Stimulated activated CD8-positive, alpha-beta memory T cell treated with anti-CD3 and anti-CD28 coated beads, Interleukin-4, amount 100 ng/mL, for 48 hours (primary cell): ENCODE measurements at regions not wholly inside any gene's neighbourhood (a gene's known extent, or its start where the extent isn't known, plus 50 kb on each side); places are given as distances from the start of the nearest gene placed in this dataset.
"Not testable (repeated sequence)": the region's sequence is repeated elsewhere in the genome, so short reads cannot be mapped to it uniquely, and the experiment has no call there.

ENCODE experiments used
- DNase-seq: peaks from one replicate; pipeline ENCODE4 v3.0.0-alpha.2; 2020

DNA sequence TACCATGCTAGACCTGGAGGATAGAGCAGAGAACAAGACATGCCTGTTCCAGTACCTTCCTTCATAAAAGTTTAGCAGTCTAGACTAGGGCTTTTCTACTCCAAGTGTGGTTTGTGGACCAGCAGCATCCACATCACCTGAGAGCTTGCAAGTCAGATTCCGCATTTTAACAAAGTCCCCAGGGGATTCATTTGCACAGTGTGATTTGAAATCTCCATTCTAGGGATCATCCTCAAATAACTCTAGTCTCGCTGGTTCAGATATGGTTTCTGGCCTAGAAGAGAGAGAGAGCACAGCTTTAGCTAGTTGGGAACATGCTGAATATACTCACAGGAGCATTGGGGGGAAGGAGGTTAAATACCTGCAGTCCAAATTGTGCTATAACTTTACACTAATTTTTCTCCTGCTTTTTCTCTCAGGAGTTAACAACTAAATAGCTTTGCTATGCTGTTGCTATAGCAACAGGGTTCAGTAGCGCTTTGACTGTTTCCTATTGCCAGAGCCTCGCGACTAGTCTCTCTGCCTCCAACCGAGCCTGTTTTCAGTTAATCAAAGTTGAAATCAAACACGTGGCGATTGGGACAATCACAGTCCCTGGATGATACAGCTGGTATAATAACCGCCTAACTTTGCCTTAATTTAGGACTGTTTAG, 64.0 kb upstream of the RASGRF1 start:
- no peak for DNase-seq

DNA sequence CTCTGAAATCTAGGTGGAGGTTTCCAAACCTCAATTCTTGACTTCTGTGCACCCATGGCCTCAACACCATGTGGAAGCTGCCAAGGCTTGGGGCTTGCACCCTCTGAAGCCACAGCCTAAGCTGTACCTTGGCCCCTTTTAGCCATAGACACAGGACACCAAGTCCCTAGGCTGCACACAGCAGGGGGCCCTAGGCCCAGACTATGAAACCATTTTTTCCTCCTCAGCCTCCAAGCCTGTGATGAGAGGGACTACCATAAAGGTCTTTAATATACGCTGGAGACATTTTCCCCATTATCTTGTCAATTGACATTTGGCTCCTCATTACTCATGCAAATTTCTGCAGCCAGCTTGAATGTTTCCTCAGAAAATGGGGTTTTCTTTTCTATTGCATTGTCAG, 53.7 kb upstream of the RASGRF1 start:
- not testable (repeated sequence) for DNase-seq

DNA sequence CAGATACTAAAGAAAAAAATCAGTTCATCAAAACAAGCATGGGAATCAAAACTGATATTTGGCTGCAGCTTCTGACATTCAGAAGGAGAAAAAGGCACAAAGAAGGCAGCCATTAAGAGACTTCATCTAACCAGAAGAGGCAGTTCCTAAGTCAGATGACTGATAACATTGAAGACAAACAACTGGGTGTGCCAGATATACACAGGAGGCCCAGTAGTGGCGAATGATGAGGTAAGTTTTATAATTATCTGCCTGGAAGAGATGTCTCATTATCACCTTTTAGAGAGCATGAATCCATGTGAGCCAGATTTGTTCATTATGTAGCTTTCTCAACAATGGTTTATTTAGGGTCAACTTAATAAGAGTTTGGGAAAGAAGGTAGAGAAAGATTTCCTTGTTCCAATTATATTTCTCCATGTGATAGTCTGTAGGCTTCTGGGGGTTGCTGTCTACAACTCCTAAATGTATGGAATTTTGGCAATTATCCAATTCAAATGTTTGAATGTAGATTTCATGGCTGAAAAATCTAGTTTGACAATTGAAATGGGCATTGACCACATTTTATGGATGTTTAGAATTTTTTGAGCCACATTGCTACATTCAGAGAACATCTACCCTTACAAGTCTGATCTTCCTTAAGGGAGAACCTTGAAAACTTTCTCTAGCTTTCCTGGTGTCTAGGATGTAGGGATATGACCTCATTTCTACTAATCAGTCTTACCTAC, 50.4 kb upstream of the RASGRF1 start:
- DNase-seq = no peak
